ENCODE measurements at regions not wholly inside any gene's neighbourhood (a gene's known extent, or its start where the extent isn't known, plus 50 kb on each side); places are given as distances from the start of the nearest gene placed in this dataset.
A peak's percentile ranks its signal among the peaks of the same experiment; 100 is the strongest.
"Not testable (repeated sequence)": the region's sequence is repeated elsewhere in the genome, so short reads cannot be mapped to it uniquely, and the experiment has no call there.

DNA sequence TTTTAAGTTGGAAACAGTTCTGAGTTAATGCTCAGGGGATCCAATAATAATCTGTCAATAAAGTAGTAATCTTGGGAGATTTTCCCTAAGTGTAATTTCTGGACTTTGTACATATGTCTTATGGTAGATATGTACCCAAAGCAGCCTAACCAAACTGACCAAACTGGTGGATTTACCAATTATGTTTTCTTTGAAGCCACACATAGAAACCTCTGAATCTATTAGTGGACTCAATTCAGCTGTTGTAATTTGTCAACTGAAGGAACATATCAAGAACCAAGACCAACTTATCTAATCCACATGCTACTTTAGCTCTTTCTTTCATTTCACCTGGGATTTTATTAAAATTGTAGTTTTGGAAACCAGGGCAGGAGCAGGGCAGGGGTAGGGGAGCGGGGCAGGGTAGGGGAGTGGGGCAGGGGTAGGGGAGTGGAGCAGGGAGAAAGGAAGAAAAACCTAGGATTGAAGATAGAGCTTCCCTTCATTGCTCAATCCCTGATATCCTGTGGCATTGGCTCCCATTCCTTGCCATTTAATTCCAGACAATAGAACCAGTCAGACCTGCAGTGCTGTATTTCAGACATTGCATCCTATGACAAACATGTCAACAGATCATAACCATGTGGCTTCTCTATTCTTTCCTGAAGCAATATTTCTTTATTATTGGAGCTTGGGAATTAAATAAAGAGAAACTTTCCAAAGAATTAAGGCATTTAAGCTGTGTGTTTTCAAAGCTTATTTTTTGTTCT, 101.8 kb downstream of the NFKBIZ start:
- no peak for DNase-seq

DNA sequence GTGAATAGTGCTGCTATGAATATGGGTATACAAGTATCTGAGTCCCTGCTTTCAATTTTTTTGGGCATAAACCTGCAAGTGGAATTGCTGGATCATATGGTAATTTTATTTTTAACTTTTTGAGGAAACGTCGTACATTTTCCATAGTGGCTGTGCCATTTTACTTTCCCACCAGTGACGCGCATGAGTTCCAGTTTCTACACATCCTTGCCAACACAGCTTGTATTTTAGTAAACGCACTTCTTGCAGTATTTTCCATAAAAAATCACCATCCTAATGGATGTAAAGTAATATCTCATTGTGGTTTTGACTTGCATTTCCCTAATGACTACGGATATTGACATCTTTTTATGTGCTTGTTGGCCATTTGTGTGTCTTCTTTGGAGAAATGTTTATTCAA, 105.0 kb downstream of the NFKBIZ start:
- DNase-seq: no peak

DNA sequence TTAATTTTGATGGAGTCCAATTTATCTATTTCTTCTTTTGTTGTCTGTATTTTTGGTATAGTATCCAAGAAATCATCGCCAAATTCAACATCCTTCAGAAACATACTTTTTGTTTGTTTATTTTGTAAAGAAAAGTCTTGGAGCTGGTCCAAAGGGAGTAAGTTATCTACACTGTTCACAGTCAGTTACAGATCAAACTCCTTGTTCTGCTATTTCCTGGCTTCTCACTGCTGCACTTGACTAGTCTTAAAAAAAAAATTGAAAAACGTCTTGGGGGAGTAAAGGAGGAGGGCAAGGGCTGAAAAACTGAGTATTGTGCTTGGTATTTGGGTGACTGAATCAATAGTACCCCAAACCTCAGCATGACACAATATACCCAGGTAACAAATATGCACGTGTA, 105.6 kb downstream of the NFKBIZ start:
- DNase-seq: no peak

GRCh38 chr3:101962055-101962454, 112.7 kb downstream of the NFKBIZ start:
- DNase-seq: no peak

GRCh38 chr3:101963902-101964362, 114.6 kb downstream of the NFKBIZ start:
- peak; percentile 41 for DNase-seq

- no peak for DNase-seq
Measured at GRCh38 chr3:101964861-101965260, 115.5 kb downstream of the NFKBIZ start.

- no peak for DNase-seq
Measured at GRCh38 chr3:101966226-101966625, 116.9 kb downstream of the NFKBIZ start.

GRCh38 chr3:101970212-101970611, 120.9 kb downstream of the NFKBIZ start:
- DNase-seq: no peak

GRCh38 chr3:101970905-101971304, 121.6 kb downstream of the NFKBIZ start:
- no peak for DNase-seq

DNA sequence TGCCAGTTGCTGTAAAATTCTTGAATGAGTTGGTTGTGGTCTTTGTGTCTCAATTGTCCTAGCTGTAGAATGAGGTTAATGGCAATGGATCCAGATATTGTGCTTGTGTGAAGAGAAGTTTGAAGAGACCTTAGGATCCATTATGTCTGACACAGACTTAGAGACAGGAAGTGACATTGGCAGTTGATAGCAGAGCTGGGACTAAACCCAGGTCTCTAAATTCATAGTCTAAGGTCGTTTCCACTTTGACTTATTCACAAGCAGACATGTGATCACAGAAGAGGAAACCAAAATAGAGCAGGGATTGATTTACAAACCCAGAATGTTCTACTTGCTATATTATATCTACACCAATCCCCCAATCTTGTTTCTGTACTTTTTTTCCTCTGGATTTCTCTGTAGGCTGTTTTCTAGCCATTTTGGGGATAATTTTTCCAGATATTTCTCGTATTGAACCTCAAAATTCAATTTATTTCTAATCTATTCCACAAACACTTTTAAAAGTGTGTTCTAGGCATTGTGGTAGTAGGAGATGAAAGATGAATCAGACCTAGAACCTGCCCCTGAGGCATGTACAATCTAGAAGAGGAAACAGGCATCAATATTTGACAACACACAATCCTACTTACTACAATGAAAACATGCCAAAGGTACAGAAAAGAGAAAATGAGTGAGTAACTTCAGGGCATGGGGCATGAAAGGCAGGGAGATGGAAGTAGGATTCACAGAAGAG, 123.3 kb downstream of the NFKBIZ start:
- no peak for DNase-seq

- no peak for DNase-seq
Measured at GRCh38 chr3:101973163-101973505, 123.8 kb downstream of the NFKBIZ start.

- DNase-seq: not testable (repeated sequence)
Measured at GRCh38 chr3:101975415-101975814, 126.1 kb downstream of the NFKBIZ start.

- no peak for DNase-seq
Measured at GRCh38 chr3:101976473-101976872, 127.2 kb downstream of the NFKBIZ start.

- no peak for DNase-seq
Measured at GRCh38 chr3:101978348-101978747, 129.0 kb downstream of the NFKBIZ start.

GRCh38 chr3:101979033-101979432, 129.7 kb downstream of the NFKBIZ start:
- no peak for DNase-seq

GRCh38 chr3:101984356-101984755, 135.0 kb downstream of the NFKBIZ start:
- DNase-seq: no peak

DNA sequence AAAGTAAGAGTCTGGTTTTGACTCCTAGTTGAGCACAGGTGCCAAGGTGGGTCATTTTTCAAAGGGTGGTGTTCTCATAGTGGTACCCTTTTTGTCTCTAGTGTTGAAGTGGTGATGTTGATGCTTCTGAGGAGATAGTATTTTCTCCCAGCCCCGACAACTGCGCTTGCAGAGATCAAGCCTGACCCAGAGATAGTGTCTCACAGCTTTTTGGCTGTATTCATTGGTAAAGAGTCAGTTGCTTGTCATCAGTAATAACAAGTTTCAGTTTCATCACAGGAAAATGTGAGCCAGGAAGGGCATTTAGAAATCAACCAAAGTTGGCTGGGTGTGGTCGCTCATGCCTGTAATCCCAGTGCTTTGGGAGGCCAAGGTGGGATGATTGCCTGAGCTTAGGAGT, 139.3 kb downstream of the NFKBIZ start:
- peak; percentile 70 for DNase-seq

GRCh38 chr3:101989578-101990200, 140.4 kb downstream of the NFKBIZ start:
- peak; percentile 32 for DNase-seq

GRCh38 chr3:101992863-101993262, 143.5 kb downstream of the NFKBIZ start:
- no peak for DNase-seq

GRCh38 chr3:101994386-101994785, 145.1 kb downstream of the NFKBIZ start:
- no peak for DNase-seq

GRCh38 chr3:101995371-101996046, 146.2 kb downstream of the NFKBIZ start:
- peak; percentile 14 for DNase-seq

- DNase-seq: no peak
Measured at GRCh38 chr3:101996832-101997231, 147.5 kb downstream of the NFKBIZ start.

DNA sequence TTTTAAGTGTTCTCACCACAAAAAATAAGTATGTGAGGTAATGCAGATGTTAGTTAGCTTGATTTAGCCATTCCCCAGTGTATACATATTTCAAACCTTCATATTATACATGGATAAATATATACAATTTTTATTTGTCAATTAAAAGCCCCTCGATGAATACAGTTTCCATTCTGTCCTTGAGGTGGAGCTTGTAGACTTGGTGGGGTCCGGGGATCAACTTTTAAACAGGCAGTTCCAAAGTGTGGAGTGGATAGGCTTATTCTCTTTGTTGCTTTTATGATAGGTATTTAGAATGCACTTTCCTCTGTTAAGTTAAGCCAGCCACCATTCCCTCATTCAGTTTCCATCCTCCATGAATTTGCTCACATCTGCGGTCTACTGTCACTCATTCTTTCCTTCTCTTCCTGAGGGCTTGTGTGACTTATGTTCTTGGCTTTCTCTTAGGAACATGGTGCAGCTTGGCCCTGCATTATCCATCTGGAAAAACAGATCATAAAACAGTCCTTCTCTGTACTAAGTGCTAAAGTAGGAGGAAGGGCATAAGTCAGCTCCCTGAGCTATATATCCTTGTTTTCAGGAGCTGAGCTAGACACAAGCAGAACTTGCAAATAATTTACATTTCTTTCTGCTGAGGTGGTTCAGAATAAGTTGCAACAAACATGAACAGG, 149.1 kb downstream of the NFKBIZ start:
- no peak for DNase-seq
